ENCODE measurements at regions not wholly inside any gene's neighbourhood (a gene's known extent, or its start where the extent isn't known, plus 50 kb on each side); places are given as distances from the start of the nearest gene placed in this dataset.

- Histone ChIP-seq H3K9ac (ENCODE audit: low read length) (no peak overlapping the region), H3K36me3 (ENCODE audit: insufficient read depth, low read length) (no peaks in the 10 kb centered on the region), H2AFZ (ENCODE audit: low read depth, low read length) (no peak overlapping the region), H3K9me3 (ENCODE audit: low read length) (no peaks in the 10 kb centered on the region), H3K4me3 (ENCODE audit: low read length) (no peak overlapping the region), H3K79me2 (replicated peaks; ENCODE audit: insufficient read depth, low read length) (peaks cover 9% of the 10 kb centered on the region), H3K27ac (ENCODE audit: low read length) (no peak overlapping the region), H3K27me3 (ENCODE audit: insufficient read depth, low read depth, low read length) (no peaks in the 10 kb centered on the region), H4K20me1 (ENCODE audit: insufficient read depth) (no peaks in the 10 kb centered on the region), H3K9me2 (ENCODE audit: insufficient read depth, low read length) (no peaks in the 10 kb centered on the region), H3K4me2 (ENCODE audit: low read length) (no peak overlapping the region), H3F3A (ENCODE audit: insufficient read depth, low read length, poor library complexity, severe bottlenecking) (no peaks in the 10 kb centered on the region)
- no peak for TF ChIP-seq EZH2 (IDR thresholded peaks at IDR 0.05; ENCODE audit: borderline replicate concordance, insufficient read depth, low read length, poor library complexity, severe bottlenecking)
- no peak for TF ChIP-seq POLR2AphosphoS5 (IDR thresholded peaks at IDR 0.05)
- TF ChIP-seq SMC3 (conservative IDR thresholded peaks at IDR 0.05; ENCODE audit: poor library complexity), result peak; percentile 90
- no peak for TF ChIP-seq EP300 (conservative IDR thresholded peaks at IDR 0.05; ENCODE audit: poor library complexity, severe bottlenecking)
- peak; percentile 94 for TF ChIP-seq RAD21 (conservative IDR thresholded peaks at IDR 0.05)
- peak; percentile 93 for TF ChIP-seq CTCF (IDR thresholded peaks at IDR 0.05; ENCODE audit: poor library complexity, severe bottlenecking)
- TF ChIP-seq MXI1 (conservative IDR thresholded peaks at IDR 0.05; ENCODE audit: poor library complexity, severe bottlenecking), result no peak
- TF ChIP-seq REST (IDR thresholded peaks at IDR 0.05; ENCODE audit: borderline replicate concordance), result no peak
- no peak for TF ChIP-seq TAF1 (IDR thresholded peaks at IDR 0.05; ENCODE audit: low read depth)
Observed at GRCh38 chr4:3346146-3346545, 53.3 kb downstream of the RGS12 start.

GRCh38 chr4:3347871-3348270 is 55.0 kb downstream of the RGS12 start:
- Histone ChIP-seq H3K9me3 (ENCODE audit: low read length) (no peaks in the 10 kb centered on the region), H3K79me2 (replicated peaks; ENCODE audit: insufficient read depth, low read length) (peaks cover 2% of the 10 kb centered on the region), H3K4me3 (ENCODE audit: low read length) (no peak overlapping the region), H3K27ac (ENCODE audit: low read length) (no peak overlapping the region), H3K4me2 (ENCODE audit: low read length) (no peak overlapping the region), H3K9ac (ENCODE audit: low read length) (no peak overlapping the region), H3K9me2 (ENCODE audit: insufficient read depth, low read length) (no peaks in the 10 kb centered on the region), H2AFZ (ENCODE audit: low read depth, low read length) (no peak overlapping the region), H4K20me1 (ENCODE audit: insufficient read depth) (no peaks in the 10 kb centered on the region), H3K27me3 (ENCODE audit: insufficient read depth, low read depth, low read length) (no peaks in the 10 kb centered on the region), H3F3A (ENCODE audit: insufficient read depth, low read length, poor library complexity, severe bottlenecking) (no peaks in the 10 kb centered on the region), H3K36me3 (ENCODE audit: insufficient read depth, low read length) (no peaks in the 10 kb centered on the region)
- TF ChIP-seq RAD21 (conservative IDR thresholded peaks at IDR 0.05) (no peak), MXI1 (conservative IDR thresholded peaks at IDR 0.05; ENCODE audit: poor library complexity, severe bottlenecking) (no peak), SMC3 (conservative IDR thresholded peaks at IDR 0.05; ENCODE audit: poor library complexity) (no peak), CTCF (IDR thresholded peaks at IDR 0.05; ENCODE audit: poor library complexity, severe bottlenecking) (no peak), TAF1 (IDR thresholded peaks at IDR 0.05; ENCODE audit: low read depth) (no peak), REST (IDR thresholded peaks at IDR 0.05; ENCODE audit: borderline replicate concordance) (no peak), POLR2AphosphoS5 (IDR thresholded peaks at IDR 0.05) (no peak), EP300 (conservative IDR thresholded peaks at IDR 0.05; ENCODE audit: poor library complexity, severe bottlenecking) (no peak), EZH2 (IDR thresholded peaks at IDR 0.05; ENCODE audit: borderline replicate concordance, insufficient read depth, low read length, poor library complexity, severe bottlenecking) (no peak)

Measured in neural cell (in vitro differentiated cells).